ENCODE measurements at regions not wholly inside any gene's neighbourhood (a gene's known extent, or its start where the extent isn't known, plus 50 kb on each side); places are given as distances from the start of the nearest gene placed in this dataset.

- TF ChIP-seq CTCF (conservative IDR thresholded peaks at IDR 0.05; ENCODE audit: low read depth, low read length) (no peak), MXI1 (IDR thresholded peaks at IDR 0.05; ENCODE audit: borderline replicate concordance, low read depth, low read length) (no peak)
Measured at GRCh38 chr5:109992264-109992915, 302.7 kb downstream of the MAN2A1 start.

All from IMR-90 (cell line).